Lung (tissue), 11 donors: ENCODE measurements at regions not wholly inside any gene's neighbourhood (a gene's known extent, or its start where the extent isn't known, plus 50 kb on each side); places are given as distances from the start of the nearest gene placed in this dataset.

Experiments used
- ATAC-seq: fragments of 200-7000 bp; cut with Tn5 transposase; one replicate; pipeline ENCODE4 v1.9.1; 2020; ENCODE audit warnings: moderate number of reproducible peaks; ENCODE audit not compliant: insufficient read depth, low FRiP score
- DNase-seq, 3 donors: peaks; one replicate each; pipeline ENCODE4 v3.0.0-alpha.2; 2013 to 2017
- H3K27ac ChIP-seq, 2 donors: one replicate each; pipeline ENCODE4 v1.5.1; 2013; ENCODE audit warnings: mild to moderate bottlenecking in 2 of 2, moderate library complexity in 2 of 2, control low read depth in 1 of 2, inconsistent platforms in 1 of 2, low read depth in 1 of 2, low read length in 1 of 2
- H3K27me3 ChIP-seq, 3 donors: one replicate each; pipeline ENCODE4 v1.5.1; 2013; ENCODE audit warnings: low read length in 2 of 3; ENCODE audit not compliant: control insufficient read depth in 3 of 3, insufficient read depth in 3 of 3
- H3K36me3 ChIP-seq, 4 donors: one replicate each; pipeline ENCODE4 v1.5.1; 2013; ENCODE audit warnings: low read length in 4 of 4, mild to moderate bottlenecking in 1 of 4, moderate library complexity in 1 of 4; ENCODE audit not compliant: control insufficient read depth in 4 of 4, insufficient read depth in 4 of 4
- H3K4me1 ChIP-seq, 5 donors: one replicate each; pipeline ENCODE4 v1.5.1; 2013; ENCODE audit warnings: low read length in 5 of 5, mild to moderate bottlenecking in 2 of 5, moderate library complexity in 1 of 5; ENCODE audit not compliant: control insufficient read depth in 5 of 5, insufficient read depth in 5 of 5
- H3K4me3 ChIP-seq: one replicate; pipeline ENCODE4 v1.5.1; 2013; ENCODE audit warnings: mild to moderate bottlenecking, control low read depth, moderate library complexity
- H3K9ac ChIP-seq, 2 donors: one replicate each; pipeline ENCODE4 v1.5.1; 2013; ENCODE audit warnings: low read length in 2 of 2, control low read depth in 1 of 2; ENCODE audit not compliant: insufficient read depth in 1 of 2
- H3K9me3 ChIP-seq, 4 donors: one replicate each; pipeline ENCODE4 v1.5.1; 2013; ENCODE audit warnings: low read length in 3 of 4, mild to moderate bottlenecking in 1 of 4, moderate library complexity in 1 of 4; ENCODE audit not compliant: control insufficient read depth in 4 of 4, insufficient read depth in 3 of 4
- CTCF ChIP-seq: IDR thresholded peaks from 2 replicates; pipeline ENCODE4 v1.5.1; 2012; ENCODE audit warnings: mild to moderate bottlenecking; ENCODE audit errors: control extremely low read depth, extremely low read depth
- WGBS, 2 donors: extraction: QIAGEN DNeasy Blood & Tissue Kit; methylation state at CpG; one replicate each; pipeline ENCODE4 v1.1.7; 2013; 5-methylcytosine and 5-hydroxymethylcytosine counted together
- donor health status: control.
- donor health status: control.
- donor health status: Bipolar disorder and iron deficiency.
- donor health status: healthy.
- donor health status: DM: yes; HTN: yes; CAD: no.

- Histone ChIP-seq H3K9me3 (no peaks in the 10 kb centered on the region), H3K4me3 (no peak overlapping the region), H3K27ac (no peak overlapping the region), H3K9ac (no peak overlapping the region), H3K27me3 (peaks cover 0 to 4% (median 3%) of the 10 kb centered on the region in 3 donors), H3K36me3 (no peaks in the 10 kb centered on the region), H3K4me1 (no peaks in the 10 kb centered on the region)
- DNase-seq: no peak
- no peak for ATAC-seq
- no peak for TF ChIP-seq CTCF
These were observed 172.2 kb upstream of the FERD3L start for GRCh38 chr7:19317461-19317860.

GRCh38 chr7:19312416-19312815 lies 167.2 kb upstream of the FERD3L start:
- Histone ChIP-seq H3K27me3 (peaks cover 0 to 3% (median 0%) of the 10 kb centered on the region in 3 donors), H3K9me3 (no peaks in the 10 kb centered on the region), H3K27ac (no peak overlapping the region), H3K4me1 (no peaks in the 10 kb centered on the region), H3K4me3 (no peak overlapping the region), H3K36me3 (no peaks in the 10 kb centered on the region), H3K9ac (no peak overlapping the region)
- 72 to 100% methylated on average over 1 of the region's 1 CpG for WGBS, 2 donors
- ATAC-seq: no peak
- TF ChIP-seq CTCF: no peak
- no peak for DNase-seq

GRCh38 chr7:19307554-19307953 lies 162.3 kb upstream of the FERD3L start:
- Histone ChIP-seq H3K4me1 (no peaks in the 10 kb centered on the region), H3K9ac (no peak overlapping the region), H3K36me3 (no peaks in the 10 kb centered on the region), H3K4me3 (no peak overlapping the region), H3K9me3 (no peaks in the 10 kb centered on the region), H3K27ac (no peak overlapping the region), H3K27me3 (no peaks in the 10 kb centered on the region)
- TF ChIP-seq CTCF: no peak
- DNase-seq: no peak
- WGBS, 2 donors: 90 to 92% methylated on average over 4 of the region's 4 CpGs
- no peak for ATAC-seq

GRCh38 chr7:19305698-19306097 lies 160.5 kb upstream of the FERD3L start:
- WGBS, 2 donors: 79 to 86% methylated on average over 2 of the region's 2 CpGs
- H3K27ac ChIP-seq: no peak overlapping the region
- no peak overlapping the region for H3K4me3 ChIP-seq
- no peaks in the 10 kb centered on the region for H3K9me3 ChIP-seq
- H3K4me1 ChIP-seq: peaks cover 0 to 5% (median 0%) of the 10 kb centered on the region in 5 donors
- H3K36me3 ChIP-seq: no peaks in the 10 kb centered on the region
- ATAC-seq (no peak), DNase-seq (no peak)
- no peaks in the 10 kb centered on the region for H3K27me3 ChIP-seq
- no peak for TF ChIP-seq CTCF
- no peak overlapping the region for H3K9ac ChIP-seq
